Lung (tissue), 11 donors: ENCODE measurements at regions not wholly inside any gene's neighbourhood (a gene's known extent, or its start where the extent isn't known, plus 50 kb on each side); places are given as distances from the start of the nearest gene placed in this dataset.
"Not testable (repeated sequence)": the region's sequence is repeated elsewhere in the genome, so short reads cannot be mapped to it uniquely, and the experiment has no call there.

Experiments
- ATAC-seq: fragments of 200-7000 bp; cut with Tn5 transposase; one replicate; pipeline ENCODE4 v1.9.1; 2020; ENCODE audit warnings: moderate number of reproducible peaks; ENCODE audit not compliant: insufficient read depth, low FRiP score
- DNase-seq, 3 donors: peaks; one replicate each; pipeline ENCODE4 v3.0.0-alpha.2; 2013 to 2017
- H3K27ac ChIP-seq, 2 donors: one replicate each; pipeline ENCODE4 v1.5.1; 2013; ENCODE audit warnings: mild to moderate bottlenecking in 2 of 2, moderate library complexity in 2 of 2, control low read depth in 1 of 2, inconsistent platforms in 1 of 2, low read depth in 1 of 2, low read length in 1 of 2
- H3K27me3 ChIP-seq, 3 donors: one replicate each; pipeline ENCODE4 v1.5.1; 2013; ENCODE audit warnings: low read length in 2 of 3; ENCODE audit not compliant: control insufficient read depth in 3 of 3, insufficient read depth in 3 of 3
- H3K36me3 ChIP-seq, 4 donors: one replicate each; pipeline ENCODE4 v1.5.1; 2013; ENCODE audit warnings: low read length in 4 of 4, mild to moderate bottlenecking in 1 of 4, moderate library complexity in 1 of 4; ENCODE audit not compliant: control insufficient read depth in 4 of 4, insufficient read depth in 4 of 4
- H3K4me1 ChIP-seq, 5 donors: one replicate each; pipeline ENCODE4 v1.5.1; 2013; ENCODE audit warnings: low read length in 5 of 5, mild to moderate bottlenecking in 2 of 5, moderate library complexity in 1 of 5; ENCODE audit not compliant: control insufficient read depth in 5 of 5, insufficient read depth in 5 of 5
- H3K4me3 ChIP-seq: one replicate; pipeline ENCODE4 v1.5.1; 2013; ENCODE audit warnings: mild to moderate bottlenecking, control low read depth, moderate library complexity
- H3K9ac ChIP-seq, 2 donors: one replicate each; pipeline ENCODE4 v1.5.1; 2013; ENCODE audit warnings: low read length in 2 of 2, control low read depth in 1 of 2; ENCODE audit not compliant: insufficient read depth in 1 of 2
- H3K9me3 ChIP-seq, 4 donors: one replicate each; pipeline ENCODE4 v1.5.1; 2013; ENCODE audit warnings: low read length in 3 of 4, mild to moderate bottlenecking in 1 of 4, moderate library complexity in 1 of 4; ENCODE audit not compliant: control insufficient read depth in 4 of 4, insufficient read depth in 3 of 4
- CTCF ChIP-seq: IDR thresholded peaks from 2 replicates; pipeline ENCODE4 v1.5.1; 2012; ENCODE audit warnings: mild to moderate bottlenecking; ENCODE audit errors: control extremely low read depth, extremely low read depth
- WGBS, 2 donors: extraction: QIAGEN DNeasy Blood & Tissue Kit; methylation state at CpG; one replicate each; pipeline ENCODE4 v1.1.7; 2013; 5-methylcytosine and 5-hydroxymethylcytosine counted together
- donor health status: control.
- donor health status: control.
- donor health status: Bipolar disorder and iron deficiency.
- donor health status: healthy.
- donor health status: DM: yes; HTN: yes; CAD: no.

- Histone ChIP-seq H3K4me1 (no peaks in the 10 kb centered on the region), H3K9me3 (peaks cover 0 to 14% (median 7%) of the 10 kb centered on the region in 4 donors), H3K4me3 (no peak overlapping the region), H3K36me3 (no peaks in the 10 kb centered on the region), H3K27me3 (no peaks in the 10 kb centered on the region), H3K9ac (no peak overlapping the region), H3K27ac (no peak overlapping the region)
- DNase-seq (no peak), ATAC-seq (no peak)
- TF ChIP-seq CTCF = no peak
- WGBS, 2 donors = 84 to 96% methylated on average over 2 of the region's 2 CpGs
Observed at GRCh38 chr3:87742250-87742649, 316.6 kb downstream of the CGGBP1 start.

- not testable (repeated sequence) for H3K4me3 ChIP-seq, H3K27ac ChIP-seq, H3K36me3 ChIP-seq, H3K27me3 ChIP-seq, H3K4me1 ChIP-seq, DNase-seq, H3K9ac ChIP-seq, ATAC-seq
- H3K9me3 ChIP-seq = peaks cover 0 to 14% (median 8%) of the 10 kb centered on the region in 4 donors
- 88 to 100% methylated on average over 1 of the region's 1 CpG for WGBS, 2 donors
Observed at GRCh38 chr3:87740894-87741293, 317.9 kb downstream of the CGGBP1 start.

- H3K27me3 ChIP-seq, H3K4me3 ChIP-seq, ATAC-seq, DNase-seq, H3K36me3 ChIP-seq, H3K4me1 ChIP-seq, H3K27ac ChIP-seq, H3K9ac ChIP-seq: not testable (repeated sequence)
- peaks cover 0 to 14% (median 8%) of the 10 kb centered on the region in 4 donors for H3K9me3 ChIP-seq
- 85 to 90% methylated on average over 3 of the region's 3 CpGs for WGBS, 2 donors
Observed at GRCh38 chr3:87737817-87738216, 321.0 kb downstream of the CGGBP1 start.

GRCh38 chr3:87733671-87734367, 325.0 kb downstream of the CGGBP1 start:
- DNase-seq = peak; percentile 18 to 58 (median 18)
- H3K27me3 ChIP-seq = no peaks in the 10 kb centered on the region
- TF ChIP-seq CTCF = no peak
- H3K36me3 ChIP-seq = no peaks in the 10 kb centered on the region
- H3K4me3 ChIP-seq = no peak overlapping the region
- no peaks in the 10 kb centered on the region for H3K4me1 ChIP-seq
- H3K9me3 ChIP-seq = peaks cover 0 to 4% (median 0%) of the 10 kb centered on the region in 4 donors
- H3K9ac ChIP-seq = no peak overlapping the region
- 72 to 85% methylated on average over 10 of the region's 10 CpGs for WGBS, 2 donors
- no peak overlapping the region for H3K27ac ChIP-seq
- ATAC-seq = peak; percentile 77
